ENCODE measurements at regions not wholly inside any gene's neighbourhood (a gene's known extent, or its start where the extent isn't known, plus 50 kb on each side); places are given as distances from the start of the nearest gene placed in this dataset.

- 91% methylated on average over 3 of the region's 3 CpGs for WGBS (ENCODE audit: low lambda C conversion rate, missing lambda C conversion rate)
- no peaks in the 10 kb centered on the region for H3K4me1 ChIP-seq (ENCODE audit: insufficient read depth)
- H3K9me2 ChIP-seq (replicated peaks; ENCODE audit: insufficient read depth), result no peaks in the 10 kb centered on the region
- no peak for DNase-seq (ENCODE audit: low spot score)
- H4K20me1 ChIP-seq (ENCODE audit: insufficient read depth, poor library complexity, severe bottlenecking), result no peaks in the 10 kb centered on the region
- no peaks in the 10 kb centered on the region for H3K9me3 ChIP-seq (ENCODE audit: low read depth)
- TF ChIP-seq CTCF (IDR thresholded peaks at IDR 0.05; ENCODE audit: poor library complexity) (no peak), EZH2 (IDR thresholded peaks at IDR 0.05; ENCODE audit: borderline replicate concordance) (no peak), EZH2phosphoT487 (IDR thresholded peaks at IDR 0.05; ENCODE audit: low read depth, severe bottlenecking, unreplicated experiment) (no peak)
- H2AFZ ChIP-seq, result no peak overlapping the region
- no peaks in the 10 kb centered on the region for H3K79me2 ChIP-seq
- H3K27ac ChIP-seq, result no peak overlapping the region
- no peaks in the 10 kb centered on the region for H3K27me3 ChIP-seq
- no peaks in the 10 kb centered on the region for H3K36me3 ChIP-seq (replicated peaks; ENCODE audit: insufficient read depth, low read depth)
- no peak overlapping the region for H3K4me3 ChIP-seq
- no peak overlapping the region for H3K4me2 ChIP-seq
Measured at GRCh38 chr2:228387776-228388175, 206.3 kb upstream of the SPHKAP start.

DNA sequence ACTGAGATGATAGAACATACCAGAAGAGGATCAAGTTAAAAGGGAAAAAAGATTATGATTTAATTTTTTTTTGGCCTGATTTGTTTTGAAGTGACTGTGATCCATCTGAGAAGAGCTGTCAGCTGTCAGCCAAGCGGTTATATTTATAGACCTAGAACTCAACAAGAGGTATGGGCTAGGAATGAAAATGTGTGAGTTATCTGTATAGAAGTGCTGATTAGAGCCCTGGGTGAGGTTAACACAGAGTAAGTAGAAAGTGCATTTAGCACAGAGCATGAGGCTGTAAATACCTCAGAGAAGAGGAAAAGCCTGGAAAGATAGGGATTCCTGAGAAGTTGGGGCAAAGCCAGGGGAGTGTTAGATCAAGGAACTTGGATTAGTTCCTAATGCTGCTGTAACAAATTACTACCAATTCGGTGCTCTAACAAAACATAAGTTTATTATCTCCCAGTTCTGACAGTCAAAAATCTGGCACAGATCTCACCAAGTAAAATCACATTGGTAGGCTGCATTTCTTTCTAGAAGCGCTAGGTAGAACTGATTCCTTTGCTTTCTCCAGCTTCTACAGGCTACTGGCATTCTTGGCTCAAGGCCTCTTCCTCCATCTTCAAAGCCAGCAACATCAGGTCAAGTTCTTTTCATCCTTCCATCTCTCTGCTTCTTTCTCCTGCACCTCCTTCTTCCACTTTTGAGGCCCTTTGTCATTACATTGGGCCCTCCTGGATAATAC is 197.4 kb upstream of the SPHKAP start:
- WGBS (ENCODE audit: low lambda C conversion rate, missing lambda C conversion rate), result 58% methylated on average over 3 of the region's 3 CpGs
- TF ChIP-seq EZH2phosphoT487 (IDR thresholded peaks at IDR 0.05; ENCODE audit: low read depth, severe bottlenecking, unreplicated experiment) (no peak), CTCF (IDR thresholded peaks at IDR 0.05; ENCODE audit: poor library complexity) (no peak), EZH2 (IDR thresholded peaks at IDR 0.05; ENCODE audit: borderline replicate concordance) (no peak)
- Histone ChIP-seq H3K9me3 (ENCODE audit: low read depth) (no peaks in the 10 kb centered on the region), H3K4me1 (ENCODE audit: insufficient read depth) (peaks cover 5% of the 10 kb centered on the region), H3K27me3 (no peaks in the 10 kb centered on the region), H2AFZ (no peak overlapping the region), H3K4me3 (no peak overlapping the region), H3K79me2 (no peaks in the 10 kb centered on the region), H3K9me2 (replicated peaks; ENCODE audit: insufficient read depth) (no peaks in the 10 kb centered on the region), H3K4me2 (no peak overlapping the region), H3K27ac (no peak overlapping the region), H4K20me1 (ENCODE audit: insufficient read depth, poor library complexity, severe bottlenecking) (no peaks in the 10 kb centered on the region), H3K36me3 (replicated peaks; ENCODE audit: insufficient read depth, low read depth) (no peaks in the 10 kb centered on the region)
- no peak for DNase-seq (ENCODE audit: low spot score)

DNA sequence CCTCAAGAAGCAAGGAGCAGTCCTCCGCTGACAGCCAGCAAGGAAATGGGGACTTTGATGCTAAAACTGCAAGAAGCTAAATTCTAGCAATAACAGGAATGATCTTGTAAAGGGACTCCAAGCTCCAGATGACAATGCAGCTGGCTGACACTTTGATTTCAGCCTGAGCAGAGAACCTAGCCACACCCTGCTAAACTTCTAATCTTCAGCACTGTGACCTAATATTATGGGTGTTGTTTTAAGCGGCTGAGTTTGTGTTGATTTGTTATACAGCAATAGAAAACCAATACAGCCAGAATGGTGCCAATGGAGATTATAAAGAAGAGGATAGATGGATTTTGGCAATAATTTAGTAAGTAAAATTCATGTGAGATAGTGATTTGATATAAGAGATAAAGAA is 196.7 kb upstream of the SPHKAP start:
- Histone ChIP-seq H3K4me2 (no peak overlapping the region), H3K9me2 (replicated peaks; ENCODE audit: insufficient read depth) (no peaks in the 10 kb centered on the region), H3K79me2 (no peaks in the 10 kb centered on the region), H3K9me3 (ENCODE audit: low read depth) (no peaks in the 10 kb centered on the region), H3K27me3 (no peaks in the 10 kb centered on the region), H3K27ac (no peak overlapping the region), H2AFZ (no peak overlapping the region), H3K4me1 (ENCODE audit: insufficient read depth) (peaks cover 5% of the 10 kb centered on the region), H3K36me3 (replicated peaks; ENCODE audit: insufficient read depth, low read depth) (no peaks in the 10 kb centered on the region), H4K20me1 (ENCODE audit: insufficient read depth, poor library complexity, severe bottlenecking) (no peaks in the 10 kb centered on the region), H3K4me3 (no peak overlapping the region)
- TF ChIP-seq EZH2phosphoT487 (IDR thresholded peaks at IDR 0.05; ENCODE audit: low read depth, severe bottlenecking, unreplicated experiment) (no peak), EZH2 (IDR thresholded peaks at IDR 0.05; ENCODE audit: borderline replicate concordance) (no peak), CTCF (IDR thresholded peaks at IDR 0.05; ENCODE audit: poor library complexity) (no peak)
- 84% methylated on average over 2 of the region's 2 CpGs for WGBS (ENCODE audit: low lambda C conversion rate, missing lambda C conversion rate)
- DNase-seq (ENCODE audit: low spot score), result no peak
